CD4-positive, CD25-positive, alpha-beta regulatory T cell (primary cell): ENCODE measurements at regions not wholly inside any gene's neighbourhood (a gene's known extent, or its start where the extent isn't known, plus 50 kb on each side); places are given as distances from the start of the nearest gene placed in this dataset.

Source experiments
- ATAC-seq, 2 donors: fragments of 150-1000 bp; cut with Tn5 transposase; one replicate each; pipeline ENCODE4 v1.10.0; 2021; ENCODE audit warnings: low read depth in 2 of 2, moderate number of reproducible peaks in 2 of 2, moderate library complexity in 1 of 2
- DNase-seq, 3 donors: peaks; one replicate each; pipeline versions ENCODE4 v3.0.0 to v3.0.0-alpha.2; 2012 to 2022; ENCODE audit warnings: mixed read lengths in 1 of 3
- H3K27ac ChIP-seq: one replicate; pipeline ENCODE4 v1.7.0; 2013; ENCODE audit warnings: mild to moderate bottlenecking, low read length; ENCODE audit not compliant: insufficient read depth, poor library complexity, severe bottlenecking
- H3K27me3 ChIP-seq: one replicate; pipeline ENCODE4 v1.7.0; 2013; ENCODE audit warnings: low read length; ENCODE audit not compliant: control insufficient read depth, insufficient read depth
- H3K36me3 ChIP-seq: one replicate; pipeline ENCODE4 v1.7.0; 2013; ENCODE audit warnings: mild to moderate bottlenecking, low read length, moderate library complexity; ENCODE audit not compliant: control insufficient read depth, insufficient read depth
- H3K4me1 ChIP-seq: 2 replicates; pipeline ENCODE4 v1.7.0; 2013; ENCODE audit warnings: mild to moderate bottlenecking, low read length; ENCODE audit not compliant: insufficient read depth, control insufficient read depth, poor library complexity, severe bottlenecking
- H3K4me3 ChIP-seq: one replicate; pipeline ENCODE4 v1.7.0; 2013; ENCODE audit warnings: low read depth, mild to moderate bottlenecking, low read length, moderate library complexity
- H3K9me3 ChIP-seq, 2 experiments: 1 replicate in 1 of 2; 2 replicates in 1 of 2; pipeline ENCODE4 v1.7.0; 2013; ENCODE audit warnings: low read length in 2 of 2, mild to moderate bottlenecking in 1 of 2, moderate library complexity in 1 of 2; ENCODE audit not compliant: control insufficient read depth in 2 of 2
- H3K27ac Mint-ChIP-seq, 3 donors: one replicate each; pipeline ENCODE4 v1.8.0; 2020 to 2022; ENCODE audit warnings: mild to moderate bottlenecking in 3 of 3, mixed read lengths in 3 of 3, moderate library complexity in 2 of 3
- H3K27me3 Mint-ChIP-seq: one replicate; pipeline ENCODE4 v1.8.0; 2022; ENCODE audit warnings: mild to moderate bottlenecking, mixed read lengths
- H3K36me3 Mint-ChIP-seq: one replicate; pipeline ENCODE4 v1.8.0; 2020; ENCODE audit warnings: mixed read lengths
- H3K4me1 Mint-ChIP-seq, 4 donors: one replicate each; pipeline ENCODE4 v1.8.0; 2020 to 2022; ENCODE audit warnings: mixed read lengths in 4 of 4, mild to moderate bottlenecking in 1 of 4
- H3K4me3 Mint-ChIP-seq, 4 donors: one replicate each; pipeline ENCODE4 v1.8.0; 2020 to 2022; ENCODE audit warnings: mild to moderate bottlenecking in 4 of 4, mixed read lengths in 4 of 4, moderate library complexity in 3 of 4
- H3K9me3 Mint-ChIP-seq, 7 donors: one replicate each; pipeline ENCODE4 v1.8.0; 2020 to 2022; ENCODE audit warnings: mixed read lengths in 7 of 7, mild to moderate bottlenecking in 3 of 7, moderate library complexity in 2 of 7

DNA sequence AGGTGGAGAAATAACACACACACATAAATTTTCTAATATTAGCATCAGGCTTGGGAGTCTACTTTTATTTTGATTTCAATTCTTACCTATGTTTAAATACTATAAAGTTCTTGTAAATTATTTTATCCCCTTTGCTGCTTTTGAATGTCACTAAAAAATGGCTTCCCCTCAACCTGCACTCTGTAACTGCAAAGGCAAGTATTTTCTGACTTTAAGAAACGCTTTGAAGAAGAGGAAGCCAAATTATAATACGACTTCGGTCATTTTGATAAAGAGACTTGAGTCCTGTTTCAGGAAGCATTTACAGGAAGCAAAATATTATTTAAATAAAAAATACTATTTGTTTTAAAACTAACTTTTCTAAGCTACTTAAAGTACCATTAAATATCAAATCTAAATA lies 627.7 kb upstream of the AGTR1 start:
- H3K27ac Mint-ChIP-seq: no peak overlapping the region
- DNase-seq: no peak
- no peak for ATAC-seq
- no peaks in the 10 kb centered on the region for H3K4me1 Mint-ChIP-seq
- no peaks in the 10 kb centered on the region for H3K27me3 ChIP-seq
- H3K9me3 ChIP-seq: no peaks in the 10 kb centered on the region
- no peaks in the 10 kb centered on the region for H3K4me1 ChIP-seq
- no peak overlapping the region for H3K4me3 ChIP-seq
- no peaks in the 10 kb centered on the region for H3K36me3 Mint-ChIP-seq
- no peak overlapping the region for H3K27ac ChIP-seq
- no peaks in the 10 kb centered on the region for H3K36me3 ChIP-seq
- H3K4me3 Mint-ChIP-seq: no peak overlapping the region
- no peaks in the 10 kb centered on the region for H3K27me3 Mint-ChIP-seq
- H3K9me3 Mint-ChIP-seq: no peaks in the 10 kb centered on the region

DNA sequence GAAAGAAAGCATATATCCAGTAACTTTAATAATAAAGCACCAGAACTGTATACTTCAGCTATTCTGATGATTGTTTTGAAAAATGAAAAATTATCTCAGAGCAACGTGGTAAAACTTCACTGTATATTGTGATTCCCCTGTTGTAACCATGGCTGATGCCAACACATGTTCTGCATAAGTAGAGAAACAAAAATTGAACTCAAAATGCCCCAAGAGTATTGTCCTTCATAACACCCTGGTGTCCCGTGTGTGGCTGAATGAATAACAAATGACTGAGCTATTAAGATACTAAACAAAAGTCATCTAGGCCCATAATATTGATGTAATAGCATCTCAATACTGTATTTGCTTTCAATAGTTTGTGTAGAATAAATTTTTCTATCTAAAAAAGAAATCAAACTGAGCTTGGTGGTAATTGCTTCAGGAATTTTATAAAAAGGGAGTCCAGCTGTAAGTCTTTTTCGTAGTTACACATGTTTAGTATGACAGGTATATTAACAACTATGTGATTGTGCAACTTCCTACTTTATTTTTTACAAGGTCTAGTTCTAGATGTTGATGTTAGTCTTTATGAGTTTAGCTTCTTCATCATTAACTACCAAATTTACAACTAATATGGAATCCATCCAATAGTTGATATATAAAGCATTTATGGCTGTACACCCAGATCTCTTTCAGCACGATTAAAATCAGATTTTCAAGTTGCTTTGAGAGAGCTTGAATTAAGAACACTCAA lies 623.8 kb upstream of the AGTR1 start:
- Mint-ChIP-seq H3K4me1 (peaks cover 0 to 4% (median 1%) of the 10 kb centered on the region in 4 donors), H3K27ac (no peak overlapping the region), H3K27me3 (no peaks in the 10 kb centered on the region), H3K4me3 (no peak overlapping the region), H3K9me3 (no peaks in the 10 kb centered on the region), H3K36me3 (no peaks in the 10 kb centered on the region)
- Histone ChIP-seq H3K27ac (no peak overlapping the region), H3K4me1 (no peaks in the 10 kb centered on the region), H3K36me3 (no peaks in the 10 kb centered on the region), H3K27me3 (no peaks in the 10 kb centered on the region), H3K9me3 (no peaks in the 10 kb centered on the region), H3K4me3 (no peak overlapping the region)
- DNase-seq (no peak), ATAC-seq (no peak)

DNA sequence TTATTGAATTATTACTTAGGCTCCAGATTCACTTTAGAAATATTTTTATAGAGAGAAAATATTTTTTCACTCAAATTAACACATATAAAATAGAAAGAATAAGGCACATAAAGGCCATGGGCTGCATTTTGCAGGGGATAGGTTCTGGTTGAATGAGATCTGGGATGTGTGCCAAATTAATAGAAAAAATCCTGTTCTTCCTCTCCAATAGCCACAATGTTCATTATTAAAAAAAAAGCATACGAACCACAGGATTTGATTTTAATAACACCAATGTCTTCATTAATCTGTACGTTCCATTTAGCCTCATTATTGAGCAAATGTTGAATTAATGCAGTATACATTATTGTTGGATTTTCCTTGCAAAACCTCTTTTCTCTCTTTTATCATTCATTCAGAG lies 622.8 kb upstream of the AGTR1 start:
- H3K4me3 ChIP-seq: no peak overlapping the region
- Mint-ChIP-seq H3K27me3 (no peaks in the 10 kb centered on the region), H3K4me1 (peaks cover 0 to 4% (median 1%) of the 10 kb centered on the region in 4 donors), H3K9me3 (no peaks in the 10 kb centered on the region), H3K27ac (no peak overlapping the region), H3K4me3 (no peak overlapping the region), H3K36me3 (no peaks in the 10 kb centered on the region)
- H3K4me1 ChIP-seq: no peaks in the 10 kb centered on the region
- no peak overlapping the region for H3K27ac ChIP-seq
- DNase-seq (no peak), ATAC-seq (no peak)
- no peaks in the 10 kb centered on the region for H3K9me3 ChIP-seq
- no peaks in the 10 kb centered on the region for H3K27me3 ChIP-seq
- no peaks in the 10 kb centered on the region for H3K36me3 ChIP-seq

DNA sequence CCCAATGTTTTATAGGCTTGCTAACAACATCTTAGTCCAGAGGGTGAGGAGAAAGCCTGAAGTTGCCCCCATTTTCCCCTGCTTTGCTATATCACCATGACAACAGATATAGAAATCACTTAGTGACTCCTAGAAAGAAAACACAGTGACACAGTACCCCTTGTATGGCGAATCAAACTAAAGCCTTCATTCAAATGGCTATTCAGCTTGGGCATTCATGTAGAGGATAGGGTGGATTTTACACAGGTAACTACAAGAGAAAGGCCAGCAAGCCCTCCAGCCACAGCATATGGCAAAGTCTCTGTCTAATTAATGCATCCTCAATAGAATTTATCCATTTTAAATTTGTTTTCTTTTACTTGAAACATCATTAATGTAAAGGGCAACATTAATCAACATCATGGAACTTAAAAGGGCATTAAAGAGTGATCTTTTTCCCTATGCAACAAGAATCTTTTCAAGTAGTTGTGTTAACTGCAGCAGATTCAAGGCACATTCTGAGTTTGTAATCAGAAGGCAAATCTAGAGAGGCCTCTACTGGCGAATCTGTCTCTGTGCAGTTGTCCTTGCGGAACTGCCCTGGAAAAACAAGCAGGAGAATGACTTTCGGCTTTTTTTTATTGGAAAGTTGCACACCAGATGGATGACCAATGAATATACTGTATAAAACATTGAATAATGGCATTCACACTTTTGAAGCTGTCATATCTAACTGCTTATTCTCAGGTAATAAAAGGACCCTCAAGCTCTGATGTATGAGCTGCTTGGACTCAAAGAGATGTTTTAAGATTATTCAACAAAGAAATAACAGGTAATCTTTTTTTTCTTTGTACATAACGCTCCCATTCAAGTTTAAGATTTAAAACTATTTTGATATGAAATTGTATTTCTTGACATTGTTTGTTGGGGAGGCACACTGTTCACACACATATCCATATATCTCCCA lies 621.7 kb upstream of the AGTR1 start:
- H3K27me3 ChIP-seq: no peaks in the 10 kb centered on the region
- Mint-ChIP-seq H3K27me3 (no peaks in the 10 kb centered on the region), H3K27ac (no peak overlapping the region), H3K36me3 (no peaks in the 10 kb centered on the region), H3K9me3 (no peaks in the 10 kb centered on the region), H3K4me1 (peaks cover 0 to 4% (median 1%) of the 10 kb centered on the region in 4 donors), H3K4me3 (no peak overlapping the region)
- ATAC-seq: no peak
- no peak overlapping the region for H3K27ac ChIP-seq
- DNase-seq: no peak
- no peaks in the 10 kb centered on the region for H3K36me3 ChIP-seq
- H3K9me3 ChIP-seq: no peaks in the 10 kb centered on the region
- H3K4me1 ChIP-seq: no peaks in the 10 kb centered on the region
- no peak overlapping the region for H3K4me3 ChIP-seq

DNA sequence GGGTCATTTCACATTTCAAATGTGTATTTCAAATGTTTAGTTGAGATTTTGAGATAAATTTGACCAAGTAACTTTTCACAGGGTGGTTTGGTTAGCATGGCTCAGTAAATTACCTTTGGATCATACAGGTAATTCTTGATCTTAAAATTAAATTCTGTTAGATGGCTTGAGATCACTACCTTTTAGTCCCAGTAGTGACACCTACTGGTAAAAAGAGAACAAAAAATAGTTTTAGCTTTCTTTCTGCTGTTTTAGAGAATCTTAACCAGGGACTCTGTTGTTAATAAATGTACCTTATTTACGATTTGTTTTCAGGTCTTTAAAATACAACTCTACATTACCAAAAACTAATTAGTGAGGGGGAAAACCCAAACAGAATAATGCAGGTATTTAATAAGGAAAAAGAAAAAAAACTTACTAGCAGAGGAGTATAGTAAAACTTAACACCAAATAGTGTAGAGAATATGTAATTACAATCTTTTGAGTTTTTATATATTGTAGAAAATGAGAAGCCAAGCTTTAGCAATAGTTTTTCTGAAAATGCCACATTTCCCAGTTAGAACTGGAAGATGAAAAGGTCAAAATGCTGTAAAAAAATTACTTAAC lies 620.3 kb upstream of the AGTR1 start:
- Histone ChIP-seq H3K27ac (no peak overlapping the region), H3K4me1 (no peaks in the 10 kb centered on the region), H3K4me3 (no peak overlapping the region), H3K9me3 (no peaks in the 10 kb centered on the region), H3K27me3 (no peaks in the 10 kb centered on the region), H3K36me3 (no peaks in the 10 kb centered on the region)
- H3K27me3 Mint-ChIP-seq: no peaks in the 10 kb centered on the region
- H3K4me1 Mint-ChIP-seq: peaks cover 0 to 4% (median 1%) of the 10 kb centered on the region in 4 donors
- no peaks in the 10 kb centered on the region for H3K9me3 Mint-ChIP-seq
- ATAC-seq (no peak), DNase-seq (peak in 2 of 3 donors; percentile 7 to 17)
- no peaks in the 10 kb centered on the region for H3K36me3 Mint-ChIP-seq
- H3K27ac Mint-ChIP-seq: peak overlapping the region in 1 of 3 donors; percentile 43
- H3K4me3 Mint-ChIP-seq: no peak overlapping the region

DNA sequence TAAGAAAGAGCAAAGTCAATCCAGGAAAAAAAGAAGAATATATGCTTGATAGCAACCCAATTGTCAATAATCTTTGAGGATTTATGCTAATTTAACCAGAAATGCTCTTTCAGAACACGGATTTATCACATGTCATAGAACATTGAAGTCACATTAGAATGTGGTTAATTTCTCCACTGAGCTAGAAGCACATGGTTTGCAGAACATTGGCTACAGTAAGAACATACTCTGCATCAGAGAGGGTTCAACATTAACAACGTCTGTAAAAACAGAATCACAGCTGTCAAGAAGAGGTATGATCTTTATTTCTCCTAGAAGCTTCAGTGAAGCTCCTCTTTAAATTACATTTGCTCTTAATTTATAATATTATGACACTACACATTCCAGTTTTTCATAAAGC lies 619.7 kb upstream of the AGTR1 start:
- no peak overlapping the region for H3K4me3 Mint-ChIP-seq
- no peaks in the 10 kb centered on the region for H3K4me1 ChIP-seq
- H3K27ac Mint-ChIP-seq: no peak overlapping the region
- no peak overlapping the region for H3K4me3 ChIP-seq
- DNase-seq (no peak), ATAC-seq (no peak)
- H3K4me1 Mint-ChIP-seq: peaks cover 0 to 4% (median 1%) of the 10 kb centered on the region in 4 donors
- H3K27me3 ChIP-seq: no peaks in the 10 kb centered on the region
- no peaks in the 10 kb centered on the region for H3K36me3 ChIP-seq
- H3K9me3 ChIP-seq: no peaks in the 10 kb centered on the region
- H3K9me3 Mint-ChIP-seq: no peaks in the 10 kb centered on the region
- H3K36me3 Mint-ChIP-seq: no peaks in the 10 kb centered on the region
- H3K27me3 Mint-ChIP-seq: no peaks in the 10 kb centered on the region
- H3K27ac ChIP-seq: no peak overlapping the region

DNA sequence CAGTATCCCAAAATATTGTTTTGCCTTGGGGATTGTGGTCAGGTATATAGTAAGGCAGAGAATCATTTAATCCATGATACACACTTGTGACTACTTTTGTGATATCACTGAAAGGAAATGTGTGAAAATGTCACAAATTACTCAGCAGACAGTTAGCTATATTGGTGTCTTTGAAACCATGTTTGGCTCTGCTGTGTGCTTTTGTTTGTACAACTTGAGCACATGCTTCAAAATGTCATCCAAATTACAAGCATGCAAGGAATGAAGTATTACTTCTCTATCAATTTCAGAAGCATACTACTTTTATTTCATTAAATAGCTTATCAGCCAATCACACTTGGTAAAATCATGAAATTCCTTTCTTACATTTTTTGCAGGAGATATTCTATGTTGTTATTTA lies 619.0 kb upstream of the AGTR1 start:
- H3K36me3 Mint-ChIP-seq: no peaks in the 10 kb centered on the region
- DNase-seq: no peak
- H3K4me3 Mint-ChIP-seq: no peak overlapping the region
- H3K27ac Mint-ChIP-seq: no peak overlapping the region
- Histone ChIP-seq H3K9me3 (no peaks in the 10 kb centered on the region), H3K4me3 (no peak overlapping the region), H3K36me3 (no peaks in the 10 kb centered on the region), H3K4me1 (no peaks in the 10 kb centered on the region), H3K27me3 (no peaks in the 10 kb centered on the region), H3K27ac (no peak overlapping the region)
- H3K4me1 Mint-ChIP-seq: peaks cover 0 to 4% (median 1%) of the 10 kb centered on the region in 4 donors
- peaks cover 0 to 2% (median 0%) of the 10 kb centered on the region in 7 donors for H3K9me3 Mint-ChIP-seq
- ATAC-seq: no peak
- no peaks in the 10 kb centered on the region for H3K27me3 Mint-ChIP-seq
